ENCODE measurements at regions not wholly inside any gene's neighbourhood (a gene's known extent, or its start where the extent isn't known, plus 50 kb on each side); places are given as distances from the start of the nearest gene placed in this dataset.

DNA sequence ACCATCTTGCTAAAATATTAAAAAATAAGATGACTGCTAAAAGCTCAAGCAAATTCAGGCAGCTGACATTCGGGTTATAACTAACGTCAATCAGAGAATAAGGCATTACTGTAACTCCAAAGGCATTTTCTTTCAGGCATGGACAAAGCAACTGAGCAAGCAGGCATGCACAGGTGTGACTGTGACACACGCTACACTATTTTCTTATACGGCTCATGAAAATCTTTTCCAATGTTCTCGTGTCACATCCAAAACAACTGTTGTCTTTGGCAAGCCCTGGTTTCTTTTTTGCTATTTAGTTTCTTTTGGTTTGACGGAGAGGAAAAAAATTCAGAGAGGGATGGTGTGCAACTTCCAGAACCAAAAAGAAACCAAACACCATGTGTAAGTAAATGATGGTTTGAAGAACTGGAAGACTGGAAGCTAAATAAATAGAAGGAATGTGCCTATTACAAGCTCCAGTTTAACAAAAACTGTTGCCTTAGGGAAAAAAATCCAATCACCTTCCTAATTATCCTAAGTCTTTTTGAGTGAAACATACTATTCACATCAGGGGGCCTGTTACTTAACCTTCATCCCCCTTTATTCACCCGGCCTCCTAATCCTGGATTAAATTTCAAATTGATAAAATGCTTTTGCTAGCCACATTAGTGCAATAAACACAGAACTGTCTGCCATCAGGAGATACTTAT is 277.6 kb downstream of the PSAT1 start:
- TF ChIP-seq CTCF (IDR thresholded peaks at IDR 0.05; ENCODE audit: insufficient read depth, low read depth, low read length) (no peak), EZH2 (IDR thresholded peaks at IDR 0.05; ENCODE audit: insufficient read depth, low read length) (no peak)
- no peaks in the 10 kb centered on the region for H3K36me3 Mint-ChIP-seq (ENCODE audit: low read depth, unreplicated experiment)
- H3K27ac Mint-ChIP-seq (ENCODE audit: unreplicated experiment) = no peak overlapping the region
- no peaks in the 10 kb centered on the region for H3K27me3 ChIP-seq (ENCODE audit: insufficient read depth, low read length)
- no peak for FAIRE-seq
- H3K36me3 ChIP-seq (ENCODE audit: insufficient read depth, low read length) = no peaks in the 10 kb centered on the region
- no peak overlapping the region for H3K4me3 Mint-ChIP-seq (ENCODE audit: unreplicated experiment)
- H3K27ac ChIP-seq (ENCODE audit: low read depth, low read length) = no peak overlapping the region
- H3K9me3 ChIP-seq (ENCODE audit: insufficient read depth, low read depth, low read length) = no peaks in the 10 kb centered on the region
- H4K20me1 ChIP-seq (ENCODE audit: insufficient read depth, low read length) = no peaks in the 10 kb centered on the region
- H3K4me3 ChIP-seq (ENCODE audit: insufficient read depth, low read depth, low read length) = no peak overlapping the region
- no peak overlapping the region for H2AFZ ChIP-seq (ENCODE audit: low read depth, low read length)
- no peaks in the 10 kb centered on the region for H3K4me1 ChIP-seq (ENCODE audit: insufficient read depth, low read length)
- peaks cover 3% of the 10 kb centered on the region for H3K4me1 Mint-ChIP-seq (ENCODE audit: low read depth, unreplicated experiment)
- H3K4me2 ChIP-seq (ENCODE audit: low read length) = no peak overlapping the region
- peak; percentile 20 for DNase-seq (ENCODE audit: low read depth)
- no peaks in the 10 kb centered on the region for H3K9me3 Mint-ChIP-seq (ENCODE audit: unreplicated experiment)
- H3K79me2 ChIP-seq (ENCODE audit: insufficient read depth, low read length) = no peaks in the 10 kb centered on the region
- H3K27me3 Mint-ChIP-seq (ENCODE audit: low read depth, unreplicated experiment) = no peaks in the 10 kb centered on the region
- H3K9ac ChIP-seq (ENCODE audit: low read length) = no peak overlapping the region

DNA sequence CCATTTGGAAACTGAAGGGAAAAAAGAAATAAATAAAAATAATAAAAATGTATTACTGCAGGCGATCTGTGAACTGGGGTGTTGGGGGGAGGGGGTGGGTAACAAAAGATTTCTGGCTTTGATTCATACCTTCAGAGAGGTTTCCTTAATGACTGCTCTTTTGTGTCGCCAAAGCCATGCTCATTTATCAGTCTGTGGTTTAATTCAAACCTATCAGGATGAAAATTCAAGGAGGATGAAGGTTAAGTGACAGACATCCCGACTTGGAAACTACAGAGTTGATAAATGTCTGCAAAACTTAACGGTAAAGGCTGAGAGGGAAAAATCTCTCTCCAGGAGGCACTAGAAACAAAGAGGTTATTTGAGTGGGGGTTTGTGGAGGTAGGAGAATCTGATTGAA is 278.2 kb downstream of the PSAT1 start:
- TF ChIP-seq CTCF (IDR thresholded peaks at IDR 0.05; ENCODE audit: insufficient read depth, low read depth, low read length) = no peak
- no peak for TF ChIP-seq EZH2 (IDR thresholded peaks at IDR 0.05; ENCODE audit: insufficient read depth, low read length)
- Histone ChIP-seq H3K9ac (ENCODE audit: low read length) (no peak overlapping the region), H2AFZ (ENCODE audit: low read depth, low read length) (no peak overlapping the region), H3K79me2 (ENCODE audit: insufficient read depth, low read length) (no peaks in the 10 kb centered on the region), H3K36me3 (ENCODE audit: insufficient read depth, low read length) (no peaks in the 10 kb centered on the region), H3K27ac (ENCODE audit: low read depth, low read length) (no peak overlapping the region), H4K20me1 (ENCODE audit: insufficient read depth, low read length) (no peaks in the 10 kb centered on the region), H3K4me2 (ENCODE audit: low read length) (peak overlapping the region; percentile 45), H3K27me3 (ENCODE audit: insufficient read depth, low read length) (no peaks in the 10 kb centered on the region), H3K4me3 (ENCODE audit: insufficient read depth, low read depth, low read length) (no peak overlapping the region), H3K4me1 (ENCODE audit: insufficient read depth, low read length) (no peaks in the 10 kb centered on the region), H3K9me3 (ENCODE audit: insufficient read depth, low read depth, low read length) (no peaks in the 10 kb centered on the region)
- DNase-seq (ENCODE audit: low read depth) (peak; percentile 29), FAIRE-seq (no peak)
- H3K4me3 Mint-ChIP-seq (ENCODE audit: unreplicated experiment) = no peak overlapping the region
- H3K9me3 Mint-ChIP-seq (ENCODE audit: unreplicated experiment) = no peaks in the 10 kb centered on the region
- no peaks in the 10 kb centered on the region for H3K36me3 Mint-ChIP-seq (ENCODE audit: low read depth, unreplicated experiment)
- peaks cover 3% of the 10 kb centered on the region for H3K4me1 Mint-ChIP-seq (ENCODE audit: low read depth, unreplicated experiment)
- no peaks in the 10 kb centered on the region for H3K27me3 Mint-ChIP-seq (ENCODE audit: low read depth, unreplicated experiment)
- no peak overlapping the region for H3K27ac Mint-ChIP-seq (ENCODE audit: unreplicated experiment)

DNA sequence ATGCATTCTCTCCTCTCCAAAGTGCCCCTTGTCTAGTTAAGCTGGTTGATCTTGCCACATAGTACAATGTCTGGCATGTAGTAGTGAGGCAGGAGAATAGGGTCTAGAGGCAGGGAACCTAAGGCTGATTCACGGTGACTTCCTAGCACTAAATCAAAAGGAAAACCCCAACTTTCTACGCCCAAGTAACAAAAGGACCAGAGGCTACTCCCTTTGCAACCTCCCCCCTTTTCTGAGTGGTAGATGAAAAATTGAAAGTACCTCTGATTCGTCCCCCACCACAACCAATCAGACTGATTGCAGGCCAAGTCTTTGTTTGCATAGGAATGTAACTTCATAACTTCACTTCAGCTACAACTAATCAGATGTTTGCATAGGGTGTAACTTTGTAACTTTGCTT is 278.8 kb downstream of the PSAT1 start:
- peaks cover 3% of the 10 kb centered on the region for H3K4me1 Mint-ChIP-seq (ENCODE audit: low read depth, unreplicated experiment)
- Histone ChIP-seq H3K9me3 (ENCODE audit: insufficient read depth, low read depth, low read length) (no peaks in the 10 kb centered on the region), H4K20me1 (ENCODE audit: insufficient read depth, low read length) (no peaks in the 10 kb centered on the region), H3K4me3 (ENCODE audit: insufficient read depth, low read depth, low read length) (no peak overlapping the region), H3K79me2 (ENCODE audit: insufficient read depth, low read length) (no peaks in the 10 kb centered on the region), H3K4me1 (ENCODE audit: insufficient read depth, low read length) (no peaks in the 10 kb centered on the region), H3K27ac (ENCODE audit: low read depth, low read length) (no peak overlapping the region), H3K9ac (ENCODE audit: low read length) (no peak overlapping the region), H3K27me3 (ENCODE audit: insufficient read depth, low read length) (no peaks in the 10 kb centered on the region), H3K4me2 (ENCODE audit: low read length) (no peak overlapping the region), H2AFZ (ENCODE audit: low read depth, low read length) (no peak overlapping the region), H3K36me3 (ENCODE audit: insufficient read depth, low read length) (no peaks in the 10 kb centered on the region)
- no peaks in the 10 kb centered on the region for H3K27me3 Mint-ChIP-seq (ENCODE audit: low read depth, unreplicated experiment)
- no peak overlapping the region for H3K4me3 Mint-ChIP-seq (ENCODE audit: unreplicated experiment)
- no peak for TF ChIP-seq CTCF (IDR thresholded peaks at IDR 0.05; ENCODE audit: insufficient read depth, low read depth, low read length)
- TF ChIP-seq EZH2 (IDR thresholded peaks at IDR 0.05; ENCODE audit: insufficient read depth, low read length) = no peak
- no peaks in the 10 kb centered on the region for H3K36me3 Mint-ChIP-seq (ENCODE audit: low read depth, unreplicated experiment)
- DNase-seq (ENCODE audit: low read depth) (peak; percentile 12), FAIRE-seq (no peak)
- no peaks in the 10 kb centered on the region for H3K9me3 Mint-ChIP-seq (ENCODE audit: unreplicated experiment)
- H3K27ac Mint-ChIP-seq (ENCODE audit: unreplicated experiment) = no peak overlapping the region

All from astrocyte (in vitro differentiated cells and primary cell).